IMR-90 (cell line): ENCODE measurements at regions not wholly inside any gene's neighbourhood (a gene's known extent, or its start where the extent isn't known, plus 50 kb on each side); places are given as distances from the start of the nearest gene placed in this dataset.

Source experiments
- ATAC-seq: fragments of 200-7000 bp; cut with Tn5 transposase; 2 replicates; pipeline ENCODE4 v1.9.1; 2020; ENCODE audit warnings: low read depth, mild to moderate bottlenecking, moderate library complexity
- BruUV-seq: library from RNA; stranded (reverse); fragments of 400-500 nt; replicated peaks from 2 replicates; lab custom pipeline; 2021; lab: Mats Ljungman, UMichigan
- CTCF ChIA-PET: fragments of 300-600 bp; formaldehyde crosslinking; extraction: SDS; loops from one replicate; lab custom pipeline; 2021; ENCODE audit warnings: antibody characterized with exemption; lab: Yijun Ruan, JAX
- POLR2A ChIA-PET: fragments of 300-600 bp; sonication (Branson Sonifier 250); formaldehyde crosslinking; loops from one replicate; lab custom pipeline; 2022; ENCODE audit warnings: antibody characterized with exemption; ENCODE audit not compliant: unreplicated experiment; lab: Charles Lee
- DNase-seq: peaks from one replicate; pipeline ENCODE4 v3.0.0; 2013
- H2AFZ ChIP-seq: replicated peaks from 2 replicates; pipeline ENCODE3; 2013; ENCODE audit warnings: low read length, mild to moderate bottlenecking; ENCODE audit not compliant: poor library complexity
- H2AK5ac ChIP-seq: 2 replicates; pipeline ENCODE4 v1.6.1; 2013; ENCODE audit warnings: low read depth, low read length, inconsistent platforms
- H2AK9ac ChIP-seq: replicated peaks from 2 replicates; pipeline ENCODE3; 2013; ENCODE audit warnings: mild to moderate bottlenecking, low read depth, low read length, moderate library complexity; ENCODE audit not compliant: poor library complexity
- H2BK120ac ChIP-seq: 2 replicates; pipeline ENCODE4 v1.6.1; 2013; ENCODE audit warnings: low read depth, low read length, inconsistent platforms
- H2BK15ac ChIP-seq: 3 replicates; pipeline ENCODE4 v1.6.1; 2013; ENCODE audit warnings: low read depth, low read length, inconsistent platforms
- H2BK20ac ChIP-seq: 2 replicates; pipeline ENCODE4 v1.6.1; 2013; ENCODE audit warnings: low read depth, mild to moderate bottlenecking, inconsistent platforms, low read length, moderate library complexity
- H2BK5ac ChIP-seq: 2 replicates; pipeline ENCODE4 v1.6.1; 2013; ENCODE audit warnings: mild to moderate bottlenecking, low read depth, low read length, inconsistent platforms; ENCODE audit not compliant: poor library complexity, severe bottlenecking
- H3K14ac ChIP-seq: replicated peaks from 2 replicates; pipeline ENCODE4 v1.6.1; 2013; ENCODE audit warnings: low read depth, low read length, inconsistent platforms
- H3K18ac ChIP-seq: 2 replicates; pipeline ENCODE4 v1.6.1; 2013; ENCODE audit warnings: low read depth, low read length, control low read depth
- H3K23ac ChIP-seq: 2 replicates; pipeline ENCODE4 v1.6.1; 2013; ENCODE audit warnings: low read depth, low read length, inconsistent platforms
- H3K27ac ChIP-seq: 2 replicates; pipeline ENCODE4 v1.5.1; 2013; ENCODE audit warnings: mild to moderate bottlenecking, control low read depth, low read length; ENCODE audit not compliant: insufficient read depth
- H3K27me3 ChIP-seq: 2 replicates; pipeline ENCODE4 v1.6.1; 2013; ENCODE audit warnings: low read length; ENCODE audit not compliant: control insufficient read depth, insufficient read depth
- H3K36me3 ChIP-seq: 2 replicates; pipeline ENCODE4 v1.6.1; 2013; ENCODE audit warnings: low read length, mixed read lengths; ENCODE audit not compliant: control insufficient read depth, insufficient read depth
- H3K4ac ChIP-seq: 2 replicates; pipeline ENCODE4 v1.6.1; 2013; ENCODE audit warnings: low read depth, low read length, inconsistent platforms
- H3K4me1 ChIP-seq: 2 replicates; pipeline ENCODE4 v1.6.1; 2013; ENCODE audit warnings: low read length, mixed read lengths; ENCODE audit not compliant: control insufficient read depth, insufficient read depth
- H3K4me2 ChIP-seq: 2 replicates; pipeline ENCODE4 v1.6.1; 2013; ENCODE audit warnings: low read depth, mild to moderate bottlenecking, control low read depth, low read length, moderate library complexity
- H3K4me3 ChIP-seq: 2 replicates; pipeline ENCODE4 v1.5.1; 2013; ENCODE audit warnings: low read depth, mild to moderate bottlenecking, control low read depth, low read length, moderate library complexity; ENCODE audit not compliant: insufficient read depth
- H3K56ac ChIP-seq: 2 replicates; pipeline ENCODE4 v1.6.1; 2013; ENCODE audit warnings: low read length, inconsistent platforms; ENCODE audit not compliant: insufficient read depth; ENCODE audit errors: extremely low read depth
- H3K79me1 ChIP-seq, 2 experiments: 2 replicates each; pipeline ENCODE4 v1.6.1; 2013; ENCODE audit warnings: low read length in 2 of 2, inconsistent platforms in 1 of 2, low read depth in 1 of 2
- H3K9ac ChIP-seq: 2 replicates; pipeline ENCODE4 v1.6.1; 2013; ENCODE audit warnings: low read depth, low read length, control low read depth
- H3K9me1 ChIP-seq: 2 replicates; pipeline ENCODE4 v1.6.1; 2013; ENCODE audit warnings: low read length, inconsistent platforms; ENCODE audit not compliant: insufficient read depth
- H3K9me3 ChIP-seq: 2 replicates; pipeline ENCODE4 v1.6.1; 2013; ENCODE audit warnings: low read length; ENCODE audit not compliant: control insufficient read depth, insufficient read depth
- H4K20me1 ChIP-seq: 2 replicates; pipeline ENCODE4 v1.6.1; 2013; ENCODE audit warnings: low read length, inconsistent platforms; ENCODE audit not compliant: insufficient read depth
- H4K5ac ChIP-seq: 2 replicates; pipeline ENCODE4 v1.6.1; 2013; ENCODE audit warnings: mild to moderate bottlenecking, low read depth, low read length, control low read depth
- H4K8ac ChIP-seq, 2 experiments: 2 replicates each; pipeline ENCODE4 v1.6.1; 2013; ENCODE audit warnings: low read depth in 2 of 2, low read length in 2 of 2, control low read depth in 1 of 2, inconsistent platforms in 1 of 2
- H4K91ac ChIP-seq: 2 replicates; pipeline ENCODE4 v1.6.1; 2013; ENCODE audit warnings: low read depth, low read length, inconsistent platforms; ENCODE audit not compliant: insufficient read depth
- BHLHE40 ChIP-seq: fragments of 150-350 bp; IDR thresholded peaks from 2 replicates; pipeline ENCODE4 v1.6.1; 2016; ENCODE audit warnings: mild to moderate bottlenecking, low read depth, low read length
- CEBPB ChIP-seq: IDR thresholded peaks from 2 replicates; pipeline ENCODE4 v1.6.1; 2012; ENCODE audit warnings: low read depth, low read length, improper control_type of control experiment
- CHD1 ChIP-seq: IDR thresholded peaks from 2 replicates; pipeline ENCODE4 v1.6.1; 2012; ENCODE audit warnings: low read depth, low read length, improper control_type of control experiment
- CTCF ChIP-seq: conservative IDR thresholded peaks from 2 replicates; pipeline ENCODE4 v1.5.1; 2012; ENCODE audit warnings: mild to moderate bottlenecking, low read depth, low read length, improper control_type of control experiment
- ELK1 ChIP-seq: fragments of 150-350 bp; IDR thresholded peaks from 2 replicates; pipeline ENCODE4 v1.6.1; 2016; ENCODE audit warnings: low read depth, mild to moderate bottlenecking, low read length, moderate library complexity, borderline replicate concordance
- FOS ChIP-seq: fragments of 150-350 bp; IDR thresholded peaks from 2 replicates; pipeline ENCODE4 v1.6.1; 2016; ENCODE audit warnings: low read depth, low read length
- MAFK ChIP-seq: IDR thresholded peaks from 2 replicates; pipeline ENCODE4 v1.6.1; 2012; ENCODE audit warnings: low read depth, low read length, improper control_type of control experiment
- MAZ ChIP-seq: IDR thresholded peaks from 2 replicates; pipeline ENCODE4 v1.6.1; 2012; ENCODE audit warnings: low read depth, mild to moderate bottlenecking, low read length, improper control_type of control experiment, moderate library complexity, borderline replicate concordance
- MXI1 ChIP-seq: IDR thresholded peaks from 2 replicates; pipeline ENCODE4 v1.6.1; 2012; ENCODE audit warnings: low read depth, mild to moderate bottlenecking, low read length, moderate library complexity, borderline replicate concordance
- NFE2L2 ChIP-seq: fragments of 150-350 bp; IDR thresholded peaks from 2 replicates; pipeline ENCODE4 v1.6.1; 2016; ENCODE audit warnings: low read depth, mild to moderate bottlenecking, low read length
- POLR2A ChIP-seq: IDR thresholded peaks from 2 replicates; pipeline ENCODE4 v1.6.1; 2012; ENCODE audit warnings: mild to moderate bottlenecking, low read depth, low read length
- RAD21 ChIP-seq: IDR thresholded peaks from 2 replicates; pipeline ENCODE4 v1.6.1; 2012; ENCODE audit warnings: low read length, improper control_type of control experiment
- RCOR1 ChIP-seq: IDR thresholded peaks from 2 replicates; pipeline ENCODE4 v1.6.1; 2012; ENCODE audit warnings: mild to moderate bottlenecking, low read length, improper control_type of control experiment; ENCODE audit not compliant: insufficient replicate concordance
- RFX5 ChIP-seq: IDR thresholded peaks from 2 replicates; pipeline ENCODE4 v1.8.0; 2012; ENCODE audit warnings: low read depth, mild to moderate bottlenecking, low read length, moderate library complexity
- SMC3 ChIP-seq: fragments of 150-350 bp; IDR thresholded peaks from 2 replicates; pipeline ENCODE4 v1.6.1; 2016; ENCODE audit warnings: low read depth, mild to moderate bottlenecking, antibody characterized with exemption, low read length, moderate library complexity
- USF2 ChIP-seq: fragments of 150-350 bp; IDR thresholded peaks from 2 replicates; pipeline ENCODE4 v1.6.1; 2017; ENCODE audit warnings: mild to moderate bottlenecking, antibody characterized with exemption, low read length, low read depth
- WGBS, 2 experiments: methylation state at CpG; one replicate each; pipeline versions ENCODE4 v1.1.5 to v1.1.7; 2013; ENCODE audit warnings: missing lambda C conversion rate in 2 of 2; ENCODE audit not compliant: insufficient read length in 1 of 2; ENCODE audit errors: extremely low coverage in 2 of 2; 5-methylcytosine and 5-hydroxymethylcytosine counted together
- dilution Hi-C: fragments of 300-500 bp; cut with HindIII; formaldehyde crosslinking; loops from one replicate; pipeline ENCODE4 v1.14.3; 2018; ENCODE audit warnings: low sequenced_read_pairs; ENCODE audit not compliant: unreplicated experiment
- in situ Hi-C: fragments of 300-500 bp; cut with MboI; formaldehyde crosslinking; loops from 3 replicates; pipeline ENCODE4 v1.14.3; 2019; ENCODE audit warnings: low sequenced_read_pairs, inconsistent platforms, mixed read lengths
- intact Hi-C: fragments of 100-400 bp; cut with micrococcal nuclease; formaldehyde crosslinking; loops from 2 replicates; pipeline ENCODE4 v1.10.0; 2022

- Histone ChIP-seq H2BK120ac (peak overlapping the region; percentile 49), H3K14ac (peak overlapping the region; percentile 20; the same call in 1 of the 2 replicates), H3K23ac (no peak overlapping the region), H4K5ac (no peak overlapping the region), H3K18ac (no peak overlapping the region), H3K4me1 (peaks cover 25% of the 10 kb centered on the region), H2BK5ac (no peak overlapping the region), H3K36me3 (no peaks in the 10 kb centered on the region), H3K4me3 (no peak overlapping the region), H3K4me2 (no peak overlapping the region), H3K4ac (peak overlapping the region; percentile 74), H3K79me1 (no peaks in the 10 kb centered on the region), H3K27me3 (peaks cover under 1% of the 10 kb centered on the region; the same call in 1 of the 2 replicates), H4K8ac (0 out of 4 replicates have a peak overlapping the region, but pooled peaks of 1 of the 2 experiments have one; percentile 13), H4K91ac (peak overlapping the region; percentile 55), H2AK5ac (peak overlapping the region; percentile 91; the same call in 1 of the 2 replicates), H2AFZ (no peak overlapping the region), H2BK15ac (peak overlapping the region; percentile 59; the same call in 2 of the 3 replicates), H2AK9ac (peak overlapping the region; percentile 5), H4K20me1 (no peaks in the 10 kb centered on the region), H3K56ac (no peak overlapping the region), H3K9me1 (peaks cover 23% of the 10 kb centered on the region), H3K27ac (no peak overlapping the region), H3K9ac (no peak overlapping the region), H2BK20ac (peak overlapping the region; percentile 65), H3K9me3 (no peaks in the 10 kb centered on the region)
- CTCF ChIA-PET = interaction anchor here (1.1 kb wide), 2 partner anchors 43 to 203 kb away, joined by 3 read pairs; no protein-coding TSS in a partner anchor
- dilution Hi-C loops (no loop called here), in situ Hi-C loops (no loop called here), intact Hi-C loops (loop anchor here (5.0 kb wide), 2 partner anchors 80 to 200 kb away; no protein-coding TSS in a partner anchor)
- ATAC-seq = no peak
- WGBS, 2 experiments = 100% methylated on average over 3 of the region's 4 CpGs; no CpG with 5 or more reads in 1 of the 2 experiments
- TF ChIP-seq NFE2L2 (no peak), CTCF (no peak), RFX5 (no peak), RCOR1 (no peak), CHD1 (no peak), MAZ (no peak), FOS (no peak), MAFK (no peak), ELK1 (no peak), CEBPB (no peak), RAD21 (no peak), BHLHE40 (no peak), SMC3 (no peak), MXI1 (no peak), USF2 (no peak), POLR2A (no peak)
- no TSS peak for BruUV-seq
- DNase-seq = no peak
- POLR2A ChIA-PET = no interaction called here
Measured at GRCh38 chr6:43992126-43992663, 135.1 kb downstream of the MRPL14 start.
